ENCODE measurements at regions not wholly inside any gene's neighbourhood (a gene's known extent, or its start where the extent isn't known, plus 50 kb on each side); places are given as distances from the start of the nearest gene placed in this dataset.

DNA sequence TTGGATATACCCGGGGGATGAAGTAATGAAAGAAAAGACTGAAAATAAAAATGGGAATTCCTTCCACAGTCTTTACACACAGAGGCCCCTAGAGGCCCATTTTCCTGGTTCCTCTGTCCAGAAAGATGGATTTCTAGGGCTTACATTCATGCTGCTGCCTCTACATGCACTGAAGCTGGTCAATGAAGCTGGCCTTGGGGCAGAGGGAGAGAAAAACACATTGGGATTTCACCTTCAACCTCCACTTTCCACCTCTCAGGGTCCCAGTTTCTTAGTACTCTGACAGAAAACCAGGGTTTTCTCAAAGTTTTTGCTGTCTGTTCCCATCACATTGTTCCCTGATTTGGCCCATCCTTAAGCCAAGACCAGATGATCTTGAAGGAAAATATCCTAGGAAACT, 154.6 kb upstream of the ZSWIM2 start:
- TF ChIP-seq, protein P1, sequence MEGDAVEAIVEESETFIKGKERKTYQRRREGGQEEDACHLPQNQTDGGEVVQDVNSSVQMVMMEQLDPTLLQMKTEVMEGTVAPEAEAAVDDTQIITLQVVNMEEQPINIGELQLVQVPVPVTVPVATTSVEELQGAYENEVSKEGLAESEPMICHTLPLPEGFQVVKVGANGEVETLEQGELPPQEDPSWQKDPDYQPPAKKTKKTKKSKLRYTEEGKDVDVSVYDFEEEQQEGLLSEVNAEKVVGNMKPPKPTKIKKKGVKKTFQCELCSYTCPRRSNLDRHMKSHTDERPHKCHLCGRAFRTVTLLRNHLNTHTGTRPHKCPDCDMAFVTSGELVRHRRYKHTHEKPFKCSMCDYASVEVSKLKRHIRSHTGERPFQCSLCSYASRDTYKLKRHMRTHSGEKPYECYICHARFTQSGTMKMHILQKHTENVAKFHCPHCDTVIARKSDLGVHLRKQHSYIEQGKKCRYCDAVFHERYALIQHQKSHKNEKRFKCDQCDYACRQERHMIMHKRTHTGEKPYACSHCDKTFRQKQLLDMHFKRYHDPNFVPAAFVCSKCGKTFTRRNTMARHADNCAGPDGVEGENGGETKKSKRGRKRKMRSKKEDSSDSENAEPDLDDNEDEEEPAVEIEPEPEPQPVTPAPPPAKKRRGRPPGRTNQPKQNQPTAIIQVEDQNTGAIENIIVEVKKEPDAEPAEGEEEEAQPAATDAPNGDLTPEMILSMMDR (IDR thresholded peaks at IDR 0.05; ENCODE audit: low read length) = no peak
- no peak for TF ChIP-seq EZH2 (IDR thresholded peaks at IDR 0.05; ENCODE audit: borderline replicate concordance, low read length)
